ENCODE measurements at regions not wholly inside any gene's neighbourhood (a gene's known extent, or its start where the extent isn't known, plus 50 kb on each side); places are given as distances from the start of the nearest gene placed in this dataset.
"Not testable (repeated sequence)": the region's sequence is repeated elsewhere in the genome, so short reads cannot be mapped to it uniquely, and the experiment has no call there.

- intact Hi-C loops (cut with DNase I), result no loop called here
- ATAC-seq (no peak), DNase-seq (no peak)
Observed at GRCh38 chr14:27613102-27613501, 1015.3 kb upstream of the NOVA1 start.

- DNase-seq (no peak), ATAC-seq (no peak)
- intact Hi-C loops (cut with DNase I), result no loop called here
Observed at GRCh38 chr14:27623782-27624181, 1025.9 kb upstream of the NOVA1 start.

GRCh38 chr14:27634056-27634970, 1036.5 kb upstream of the NOVA1 start:
- ATAC-seq, result no peak
- no peak for DNase-seq
- intact Hi-C loops (cut with DNase I), result no loop called here

- ATAC-seq; intact Hi-C loops (cut with DNase I); DNase-seq: not testable (repeated sequence)
Observed at GRCh38 chr14:27640688-27641087, 1042.9 kb upstream of the NOVA1 start.

GRCh38 chr14:27642251-27642866, 1044.5 kb upstream of the NOVA1 start:
- ATAC-seq, result no peak
- intact Hi-C loops (cut with DNase I), result no loop called here
- no peak for DNase-seq

- no peak for DNase-seq
- no peak for ATAC-seq
- intact Hi-C loops (cut with DNase I), result no loop called here
Observed at GRCh38 chr14:27660683-27661082, 1062.8 kb upstream of the NOVA1 start.

GRCh38 chr14:27668531-27668930, 1070.7 kb upstream of the NOVA1 start:
- DNase-seq (no peak), ATAC-seq (no peak)
- intact Hi-C loops (cut with DNase I), result no loop called here

GRCh38 chr14:27672047-27672446, 1074.2 kb upstream of the NOVA1 start:
- intact Hi-C loops (cut with DNase I), result no loop called here
- ATAC-seq, result no peak

GRCh38 chr14:27672811-27673737, 1075.2 kb upstream of the NOVA1 start:
- ATAC-seq; intact Hi-C loops (cut with DNase I); DNase-seq: not testable (repeated sequence)

More at GRCh38 chr14:27672047-27672446, 1074.2 kb upstream of the NOVA1 start:
- no peak for DNase-seq

- ATAC-seq, result no peak
- no peak for DNase-seq
- intact Hi-C loops (cut with DNase I), result no loop called here
Observed at GRCh38 chr14:27686137-27686536, 1080.5 kb upstream of the FOXG1 start.

GRCh38 chr14:27688841-27689444, 1077.6 kb upstream of the FOXG1 start:
- no peak for ATAC-seq
- intact Hi-C loops (cut with DNase I), result no loop called here
- DNase-seq, result no peak

- intact Hi-C loops (cut with DNase I), result no loop called here
- ATAC-seq, result no peak
- DNase-seq, result no peak
Observed at GRCh38 chr14:27712364-27712763, 1054.2 kb upstream of the FOXG1 start.

GRCh38 chr14:27715561-27715960, 1051.0 kb upstream of the FOXG1 start:
- intact Hi-C loops (cut with DNase I), result no loop called here
- DNase-seq (no peak), ATAC-seq (no peak)

- intact Hi-C loops (cut with DNase I), result no loop called here
- ATAC-seq, result no peak
- DNase-seq, result no peak
Observed at GRCh38 chr14:27721760-27722159, 1044.8 kb upstream of the FOXG1 start.

- ATAC-seq, result no peak
- intact Hi-C loops (cut with DNase I), result no loop called here
- no peak for DNase-seq
Observed at GRCh38 chr14:27725482-27725881, 1041.1 kb upstream of the FOXG1 start.

GRCh38 chr14:27727251-27727770, 1039.3 kb upstream of the FOXG1 start:
- intact Hi-C loops (cut with DNase I), result no loop called here
- no peak for DNase-seq
- no peak for ATAC-seq

- intact Hi-C loops (cut with DNase I), result no loop called here
- DNase-seq, result no peak
- ATAC-seq, result no peak
Observed at GRCh38 chr14:27730204-27730603, 1036.4 kb upstream of the FOXG1 start.

GRCh38 chr14:27739657-27740156, 1026.9 kb upstream of the FOXG1 start:
- DNase-seq, result no peak
- intact Hi-C loops (cut with DNase I), result no loop called here
- ATAC-seq, result no peak

GRCh38 chr14:27750114-27750513, 1016.5 kb upstream of the FOXG1 start:
- ATAC-seq, result no peak
- DNase-seq, result no peak
- intact Hi-C loops (cut with DNase I), result no loop called here

Data from left cardiac atrium (tissue), 4 donors.